Activated CD8-positive, alpha-beta T cell treated with anti-CD3 and anti-CD28 coated beads for 36 hours (primary cell): ENCODE measurements at regions not wholly inside any gene's neighbourhood (a gene's known extent, or its start where the extent isn't known, plus 50 kb on each side); places are given as distances from the start of the nearest gene placed in this dataset.

ENCODE experiments used
- ATAC-seq: fragments of 200-7000 bp; cut with Tn5 transposase; one replicate; pipeline ENCODE4 v1.10.0; 2021; ENCODE audit warnings: mild to moderate bottlenecking, moderate library complexity
- CTCF ChIA-PET: fragments of 350-600 bp; sonication (Branson Sonifier 250); formaldehyde crosslinking; loops from one replicate; lab custom pipeline; 2021; ENCODE audit warnings: antibody characterized with exemption; lab: Charles Lee
- POLR2A ChIA-PET: fragments of 350-600 bp; sonication (Branson Sonifier 250); formaldehyde crosslinking; loops from one replicate; lab custom pipeline; 2021; ENCODE audit warnings: antibody characterized with exemption; lab: Charles Lee
- DNase-seq: peaks from one replicate; pipeline ENCODE4 v3.0.0-alpha.2; 2020
- H3K27ac Mint-ChIP-seq: one replicate; pipeline ENCODE4 v1.8.0; 2021; ENCODE audit warnings: mild to moderate bottlenecking, mixed read lengths
- H3K27me3 Mint-ChIP-seq: one replicate; pipeline ENCODE4 v1.8.0; 2021; ENCODE audit warnings: mixed read lengths
- H3K36me3 Mint-ChIP-seq: one replicate; pipeline ENCODE4 v1.8.0; 2021; ENCODE audit warnings: low read depth, mixed read lengths
- H3K4me1 Mint-ChIP-seq: one replicate; pipeline ENCODE4 v1.8.0; 2021; ENCODE audit warnings: low read depth, mixed read lengths
- H3K4me3 Mint-ChIP-seq: one replicate; pipeline ENCODE4 v1.8.0; 2021; ENCODE audit warnings: mild to moderate bottlenecking, moderate library complexity, mixed read lengths
- H3K9me3 Mint-ChIP-seq: one replicate; pipeline ENCODE4 v1.8.0; 2021; ENCODE audit warnings: mixed read lengths
- intact Hi-C: fragments of 100-400 bp; cut with micrococcal nuclease; formaldehyde crosslinking; loops from one replicate; pipeline ENCODE4 v1.10.0; 2022
- TF ChIP-seq, protein P1 (sequence below): fragments of 200-600 bp; IDR thresholded peaks from one replicate; pipeline ENCODE4 v1.8.0; 2022; ENCODE audit warnings: antibody characterized with exemption, mild to moderate bottlenecking

DNA sequence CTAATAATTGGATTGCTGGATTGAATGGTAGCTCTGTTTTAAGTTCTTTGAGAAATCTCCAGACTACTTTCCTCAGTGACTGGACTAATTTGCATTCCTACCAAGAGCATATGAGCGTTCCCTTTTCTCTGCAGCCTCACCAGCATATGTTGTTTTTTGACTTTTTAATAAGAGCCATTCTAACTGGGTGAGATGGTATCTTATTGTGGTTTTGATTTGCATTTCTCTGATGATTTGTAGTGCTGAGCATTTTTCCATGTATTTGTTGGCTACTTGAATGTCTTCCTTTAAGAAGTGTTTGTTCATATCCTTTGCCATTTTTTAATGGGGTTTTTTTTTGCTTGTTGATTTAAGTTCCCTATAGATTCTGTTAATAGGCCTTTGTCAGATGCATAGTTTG lies 94.7 kb upstream of the AHI1 start:
- ATAC-seq: no peak
- H3K9me3 Mint-ChIP-seq: peaks cover 27% of the 10 kb centered on the region

DNA sequence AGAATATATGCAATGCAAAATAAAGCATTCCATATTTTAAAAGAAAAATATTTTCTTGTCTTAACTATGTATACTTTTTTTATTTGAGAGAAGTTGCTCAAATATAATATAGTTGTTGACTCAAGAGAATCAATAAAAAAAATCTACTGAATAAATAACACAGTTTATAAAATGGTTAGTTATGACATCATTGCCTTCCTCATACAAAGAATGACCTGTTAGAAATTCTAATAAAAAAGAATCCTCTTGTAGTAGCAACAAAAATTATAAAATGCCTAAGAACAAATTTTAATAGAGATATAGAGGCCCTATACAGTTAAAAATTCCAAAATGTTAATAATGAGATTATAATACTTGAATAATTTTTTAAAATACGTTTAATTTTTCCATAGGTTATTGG lies 96.5 kb upstream of the AHI1 start:
- H3K36me3 Mint-ChIP-seq: peaks cover 23% of the 10 kb centered on the region
- no peak overlapping the region for H3K4me3 Mint-ChIP-seq
- CTCF ChIA-PET: no interaction called here
- no peak for ATAC-seq
- H3K27ac Mint-ChIP-seq: no peak overlapping the region
- H3K4me1 Mint-ChIP-seq: peaks cover 13% of the 10 kb centered on the region
- peaks cover 30% of the 10 kb centered on the region for H3K9me3 Mint-ChIP-seq
- H3K27me3 Mint-ChIP-seq: peaks cover 3% of the 10 kb centered on the region
- TF ChIP-seq, protein P1, sequence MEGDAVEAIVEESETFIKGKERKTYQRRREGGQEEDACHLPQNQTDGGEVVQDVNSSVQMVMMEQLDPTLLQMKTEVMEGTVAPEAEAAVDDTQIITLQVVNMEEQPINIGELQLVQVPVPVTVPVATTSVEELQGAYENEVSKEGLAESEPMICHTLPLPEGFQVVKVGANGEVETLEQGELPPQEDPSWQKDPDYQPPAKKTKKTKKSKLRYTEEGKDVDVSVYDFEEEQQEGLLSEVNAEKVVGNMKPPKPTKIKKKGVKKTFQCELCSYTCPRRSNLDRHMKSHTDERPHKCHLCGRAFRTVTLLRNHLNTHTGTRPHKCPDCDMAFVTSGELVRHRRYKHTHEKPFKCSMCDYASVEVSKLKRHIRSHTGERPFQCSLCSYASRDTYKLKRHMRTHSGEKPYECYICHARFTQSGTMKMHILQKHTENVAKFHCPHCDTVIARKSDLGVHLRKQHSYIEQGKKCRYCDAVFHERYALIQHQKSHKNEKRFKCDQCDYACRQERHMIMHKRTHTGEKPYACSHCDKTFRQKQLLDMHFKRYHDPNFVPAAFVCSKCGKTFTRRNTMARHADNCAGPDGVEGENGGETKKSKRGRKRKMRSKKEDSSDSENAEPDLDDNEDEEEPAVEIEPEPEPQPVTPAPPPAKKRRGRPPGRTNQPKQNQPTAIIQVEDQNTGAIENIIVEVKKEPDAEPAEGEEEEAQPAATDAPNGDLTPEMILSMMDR: no peak
- POLR2A ChIA-PET: no interaction called here
- DNase-seq: no peak
- intact Hi-C loops: no loop called here

More for the DNA sequence above, 94.7 kb upstream of the AHI1 start:
- DNase-seq: no peak
- TF ChIP-seq, protein P1: no peak
- H3K4me1 Mint-ChIP-seq: peaks cover 8% of the 10 kb centered on the region
- POLR2A ChIA-PET: no interaction called here
- no peak overlapping the region for H3K27ac Mint-ChIP-seq
- intact Hi-C loops: no loop called here
- CTCF ChIA-PET: interaction anchor here (1.6 kb wide), 1 partner anchor 57 kb away, joined by 8 read pairs; no protein-coding TSS in a partner anchor
- H3K36me3 Mint-ChIP-seq: peaks cover 22% of the 10 kb centered on the region
- no peak overlapping the region for H3K4me3 Mint-ChIP-seq
- peaks cover 3% of the 10 kb centered on the region for H3K27me3 Mint-ChIP-seq

DNA sequence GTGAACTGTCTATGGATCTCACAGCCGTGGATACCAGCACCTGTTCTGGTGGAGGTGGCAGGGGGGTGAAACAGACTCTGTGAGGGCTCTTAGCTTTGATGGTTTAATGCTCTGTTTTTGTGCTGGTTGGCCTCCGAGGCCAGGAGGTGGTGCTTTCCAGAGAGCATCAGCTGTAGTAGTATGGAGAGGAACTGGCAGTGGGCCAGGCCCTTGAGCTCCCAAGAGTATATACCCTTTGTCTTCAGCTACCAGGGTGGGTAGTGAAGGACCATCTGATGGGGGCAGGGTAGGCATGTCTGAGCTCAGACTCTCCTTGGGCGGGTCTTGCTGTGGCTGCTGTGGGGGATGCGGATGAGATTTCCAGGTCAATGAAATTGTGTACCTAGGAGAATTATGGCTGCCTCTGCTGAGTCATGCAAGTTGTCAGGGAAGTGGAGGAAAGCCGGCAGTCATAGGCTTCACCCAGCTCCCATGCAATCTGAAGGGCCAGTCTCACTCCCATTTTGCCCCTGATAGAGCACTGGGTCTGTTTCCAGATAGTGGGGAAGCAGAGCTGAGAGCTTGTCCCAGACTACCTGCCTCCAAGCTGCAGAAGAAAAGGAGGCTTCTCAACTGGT lies 102.7 kb upstream of the AHI1 start:
- Mint-ChIP-seq H3K27ac (no peak overlapping the region), H3K9me3 (peaks cover 28% of the 10 kb centered on the region), H3K27me3 (peaks cover 3% of the 10 kb centered on the region), H3K4me1 (peaks cover 19% of the 10 kb centered on the region), H3K4me3 (no peak overlapping the region), H3K36me3 (peaks cover 24% of the 10 kb centered on the region)
- no peak for DNase-seq
- no peak for ATAC-seq
- intact Hi-C loops: no loop called here
- TF ChIP-seq, protein P1: no peak
- POLR2A ChIA-PET: no interaction called here
- CTCF ChIA-PET: interaction anchor here (1.2 to 2.3 kb wide), 3 partner anchors 13 to 80 kb away, joined by 3 to 8 read pairs (median 5); no protein-coding TSS in a partner anchor

DNA sequence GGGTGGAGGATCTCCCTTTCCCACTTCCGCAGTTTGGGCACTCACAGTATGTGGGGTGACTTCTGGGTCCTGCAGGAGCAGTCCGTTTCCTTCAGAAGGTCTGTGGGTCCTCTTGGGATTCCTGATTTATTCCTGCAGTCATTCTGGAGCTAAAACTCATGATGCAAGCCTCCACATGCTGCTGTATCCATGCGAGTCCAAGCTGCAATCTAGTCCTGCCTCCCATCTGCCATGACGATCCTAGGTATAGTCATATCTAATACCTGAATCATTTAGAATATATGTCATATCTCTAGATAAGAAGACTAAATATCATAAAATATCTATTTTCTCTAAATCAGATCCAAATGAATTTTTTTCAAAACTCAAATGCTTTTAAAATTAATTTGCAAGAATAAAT lies 103.4 kb upstream of the AHI1 start:
- H3K4me1 Mint-ChIP-seq: peaks cover 25% of the 10 kb centered on the region
- peaks cover 24% of the 10 kb centered on the region for H3K36me3 Mint-ChIP-seq
- H3K27me3 Mint-ChIP-seq: peaks cover 3% of the 10 kb centered on the region
- TF ChIP-seq, protein P1: no peak
- no peak overlapping the region for H3K4me3 Mint-ChIP-seq
- intact Hi-C loops: no loop called here
- DNase-seq (no peak), ATAC-seq (no peak)
- H3K27ac Mint-ChIP-seq: no peak overlapping the region
- POLR2A ChIA-PET: no interaction called here
- peaks cover 28% of the 10 kb centered on the region for H3K9me3 Mint-ChIP-seq
- CTCF ChIA-PET: interaction anchor here (1.2 to 2.1 kb wide), 2 partner anchors 64 to 81 kb away, joined by 3 to 8 read pairs; no protein-coding TSS in a partner anchor

DNA sequence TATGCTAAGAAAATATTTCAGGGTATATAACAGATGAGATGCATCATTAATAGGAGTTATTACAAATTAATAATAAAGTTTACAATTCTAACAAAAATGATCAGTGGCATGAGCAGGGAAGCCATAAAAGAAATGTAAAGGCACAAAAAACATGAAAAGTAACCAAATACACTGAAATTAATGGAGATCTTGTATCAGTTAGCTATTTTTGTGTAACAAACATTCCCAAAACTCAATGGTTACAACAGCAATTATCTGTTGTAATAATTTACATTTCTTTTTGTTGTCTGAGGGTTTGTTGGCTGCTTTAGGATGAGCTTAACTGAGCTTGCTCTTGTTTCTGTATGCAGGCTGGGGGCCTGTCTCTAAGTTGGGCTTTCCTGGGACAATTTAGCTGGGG lies 104.3 kb upstream of the AHI1 start:
- H3K9me3 Mint-ChIP-seq: peaks cover 21% of the 10 kb centered on the region
- peaks cover 20% of the 10 kb centered on the region for H3K36me3 Mint-ChIP-seq
- ChIA-PET CTCF (interaction anchor here (1.1 kb wide), 1 partner anchor 15 kb away, joined by 4 read pairs; no protein-coding TSS in a partner anchor), POLR2A (interaction anchor here (0.6 kb wide), 1 partner anchor 1355 kb away, joined by 3 read pairs; no protein-coding TSS in a partner anchor)
- no peaks in the 10 kb centered on the region for H3K27me3 Mint-ChIP-seq
- TF ChIP-seq, protein P1: no peak
- intact Hi-C loops: no loop called here
- no peak for ATAC-seq
- H3K4me3 Mint-ChIP-seq: no peak overlapping the region
- DNase-seq: no peak
- H3K27ac Mint-ChIP-seq: no peak overlapping the region
- H3K4me1 Mint-ChIP-seq: peaks cover 32% of the 10 kb centered on the region
